AG09319 (cell line): ENCODE measurements at regions not wholly inside any gene's neighbourhood (a gene's known extent, or its start where the extent isn't known, plus 50 kb on each side); places are given as distances from the start of the nearest gene placed in this dataset.

Experiments used
- DNase-seq: peaks from one replicate; pipeline ENCODE4 v3.0.0-alpha.2; 2010; ENCODE audit warnings: low read depth; ENCODE audit errors: extremely low read depth
- TF ChIP-seq, protein P1 (sequence below): IDR thresholded peaks from 2 replicates; pipeline ENCODE4 v1.5.1; 2011; ENCODE audit warnings: low read depth, mild to moderate bottlenecking, inconsistent platforms, low read length, moderate library complexity

GRCh38 chr3:162765524-162765923 lies 1268.9 kb downstream of the OTOL1 start:
- no peak for DNase-seq
- TF ChIP-seq, protein P1, sequence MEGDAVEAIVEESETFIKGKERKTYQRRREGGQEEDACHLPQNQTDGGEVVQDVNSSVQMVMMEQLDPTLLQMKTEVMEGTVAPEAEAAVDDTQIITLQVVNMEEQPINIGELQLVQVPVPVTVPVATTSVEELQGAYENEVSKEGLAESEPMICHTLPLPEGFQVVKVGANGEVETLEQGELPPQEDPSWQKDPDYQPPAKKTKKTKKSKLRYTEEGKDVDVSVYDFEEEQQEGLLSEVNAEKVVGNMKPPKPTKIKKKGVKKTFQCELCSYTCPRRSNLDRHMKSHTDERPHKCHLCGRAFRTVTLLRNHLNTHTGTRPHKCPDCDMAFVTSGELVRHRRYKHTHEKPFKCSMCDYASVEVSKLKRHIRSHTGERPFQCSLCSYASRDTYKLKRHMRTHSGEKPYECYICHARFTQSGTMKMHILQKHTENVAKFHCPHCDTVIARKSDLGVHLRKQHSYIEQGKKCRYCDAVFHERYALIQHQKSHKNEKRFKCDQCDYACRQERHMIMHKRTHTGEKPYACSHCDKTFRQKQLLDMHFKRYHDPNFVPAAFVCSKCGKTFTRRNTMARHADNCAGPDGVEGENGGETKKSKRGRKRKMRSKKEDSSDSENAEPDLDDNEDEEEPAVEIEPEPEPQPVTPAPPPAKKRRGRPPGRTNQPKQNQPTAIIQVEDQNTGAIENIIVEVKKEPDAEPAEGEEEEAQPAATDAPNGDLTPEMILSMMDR = no peak

- DNase-seq = no peak
- TF ChIP-seq, protein P1 = no peak
Measured at GRCh38 chr3:162769564-162769963, 1273.0 kb downstream of the OTOL1 start.

- TF ChIP-seq, protein P1 = no peak
- DNase-seq = no peak
Measured at GRCh38 chr3:162770551-162770950, 1273.9 kb downstream of the OTOL1 start.

GRCh38 chr3:162774613-162775100 lies 1278.0 kb downstream of the OTOL1 start:
- TF ChIP-seq, protein P1 = no peak
- no peak for DNase-seq

DNA sequence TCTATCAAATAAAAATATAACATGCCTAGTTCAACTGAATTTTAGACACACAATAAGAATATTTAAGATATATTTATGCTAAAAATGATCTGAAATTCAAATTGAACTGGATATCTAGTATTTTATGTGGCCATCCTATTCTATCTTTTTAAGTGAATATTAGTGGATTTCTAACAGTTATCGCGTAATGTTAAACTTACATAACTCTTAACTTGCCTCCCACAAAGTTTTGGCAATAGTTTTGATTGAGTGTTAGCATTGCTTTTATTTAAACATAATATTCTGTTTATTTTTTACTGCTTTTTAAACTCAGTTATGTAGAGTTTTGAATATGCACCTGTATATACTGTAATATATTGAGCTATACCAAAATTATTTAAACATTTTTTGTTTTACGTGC lies 1279.5 kb downstream of the OTOL1 start:
- no peak for DNase-seq
- TF ChIP-seq, protein P1 = no peak

DNA sequence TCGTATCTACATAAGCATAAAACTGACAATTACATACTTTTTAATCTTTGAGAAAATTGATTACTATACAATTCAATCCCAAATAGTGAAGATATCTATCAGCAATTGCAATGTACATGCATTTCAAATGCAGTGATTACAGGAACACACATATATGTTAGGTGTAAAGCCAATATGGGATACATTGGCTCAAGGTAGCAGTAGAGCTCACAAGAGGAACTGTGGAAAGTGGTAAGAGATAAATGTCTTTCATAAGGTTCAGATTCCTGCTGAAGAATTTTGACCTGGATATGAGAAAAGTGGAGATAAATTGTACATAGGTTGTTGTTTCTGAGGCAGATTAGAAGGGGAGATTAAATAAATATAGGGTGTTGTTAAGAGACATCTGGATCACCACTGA lies 1280.5 kb downstream of the OTOL1 start:
- TF ChIP-seq, protein P1 = no peak
- no peak for DNase-seq

DNA sequence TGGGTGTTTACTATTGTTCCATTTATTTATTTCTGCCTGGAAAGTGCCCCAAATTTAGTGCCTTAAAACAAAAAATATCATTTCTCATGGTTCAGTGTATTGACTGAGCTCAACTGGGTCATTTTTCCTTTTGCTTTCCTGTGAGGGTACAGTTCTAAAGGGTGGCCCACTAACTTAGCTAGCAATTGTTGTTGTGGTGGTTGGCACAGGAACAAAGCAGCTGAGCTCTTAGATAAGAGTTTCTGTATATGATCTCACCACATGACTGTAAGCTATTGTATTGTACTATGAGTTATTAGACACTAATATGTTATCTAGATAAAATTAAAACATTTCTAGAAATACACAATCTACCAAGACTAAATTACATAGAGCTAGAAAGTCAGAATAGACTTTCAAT lies 1283.7 kb downstream of the OTOL1 start:
- TF ChIP-seq, protein P1 = no peak
- no peak for DNase-seq
